K562 (cell line): ENCODE measurements at regions not wholly inside any gene's neighbourhood (a gene's known extent, or its start where the extent isn't known, plus 50 kb on each side); places are given as distances from the start of the nearest gene placed in this dataset.

Source experiments
- BACH1 ChIP-seq: fragments of 200-800 bp; sonication (Bioruptor generic); IDR thresholded peaks from 2 replicates; pipeline ENCODE4 v1.6.1; 2016; ENCODE audit warnings: missing genetic modification characterization, missing compliant biosample characterization
- C11orf30 ChIP-seq: fragments of 450-650 bp; IDR thresholded peaks from 2 replicates; pipeline ENCODE4 v1.6.1; 2016; ENCODE audit warnings: low read depth, mild to moderate bottlenecking
- CHAMP1 ChIP-seq: fragments of 450-650 bp; IDR thresholded peaks from 2 replicates; pipeline ENCODE4 v1.6.1; 2016; ENCODE audit warnings: mild to moderate bottlenecking
- ETV5 ChIP-seq: sonication (generic); formaldehyde crosslinking; IDR thresholded peaks from 2 replicates; pipeline ENCODE4 v1.4.0; 2020; ENCODE audit warnings: low read depth, mild to moderate bottlenecking, missing genetic modification reagents
- EZH2 ChIP-seq: IDR thresholded peaks from 2 replicates; pipeline ENCODE4 v1.6.1; 2012; ENCODE audit warnings: low read depth, mild to moderate bottlenecking, inconsistent platforms, low read length, borderline replicate concordance
- FOXA1 ChIP-seq: fragments of 450-650 bp; IDR thresholded peaks from 2 replicates; pipeline ENCODE4 v1.6.1; 2016; ENCODE audit warnings: mild to moderate bottlenecking, borderline replicate concordance
- NFE2 ChIP-seq: IDR thresholded peaks from 2 replicates; pipeline ENCODE4 v1.6.1; 2014; ENCODE audit warnings: antibody characterized with exemption, low read depth
- NFXL1 ChIP-seq: fragments of 450-650 bp; formaldehyde crosslinking; IDR thresholded peaks from 2 replicates; pipeline ENCODE4 v1.4.0; 2021; ENCODE audit warnings: mild to moderate bottlenecking
- RBBP5 ChIP-seq: fragments of 200-600 bp; sonication (generic); IDR thresholded peaks from 2 replicates; pipeline ENCODE4 v1.6.1; 2012; ENCODE audit warnings: borderline replicate concordance, mild to moderate bottlenecking, low read length, control low read depth, inconsistent platforms; ENCODE audit not compliant: insufficient read depth, poor library complexity, severe bottlenecking
- RBM22 ChIP-seq: fragments of 200-400 bp; formaldehyde crosslinking; IDR thresholded peaks from 2 replicates; pipeline ENCODE4 v1.6.1; 2018; ENCODE audit warnings: low read length, low read depth; ENCODE audit not compliant: poor library complexity, severe bottlenecking
- SREBF1 ChIP-seq: fragments of 150-350 bp; IDR thresholded peaks from 2 replicates; pipeline ENCODE4 v1.6.1; 2014; ENCODE audit warnings: antibody characterized with exemption, low read depth, low read length, borderline replicate concordance
- TGIF2 ChIP-seq: sonication (generic); formaldehyde crosslinking; IDR thresholded peaks from 2 replicates; pipeline ENCODE4 v1.8.1; 2022; ENCODE audit warnings: mild to moderate bottlenecking, missing genetic modification reagents, moderate library complexity
- THRB ChIP-seq: fragments of 450-650 bp; formaldehyde crosslinking; conservative IDR thresholded peaks from 2 replicates; pipeline ENCODE4 v1.4.0; 2022; ENCODE audit warnings: mild to moderate bottlenecking, missing genetic modification characterization
- TRIM24 ChIP-seq, 2 experiments: fragments of 450-650 bp; IDR thresholded peaks; 2 replicates each; pipeline ENCODE4 v1.6.1; 2016
- ZNF184 ChIP-seq: sonication (generic); formaldehyde crosslinking; IDR thresholded peaks from 2 replicates; pipeline ENCODE4 v1.5.0; 2020; ENCODE audit warnings: missing genetic modification reagents
- ZNF282 ChIP-seq: sonication (generic); formaldehyde crosslinking; IDR thresholded peaks from 2 replicates; pipeline ENCODE4 v1.8.1; 2023; ENCODE audit warnings: missing genetic modification reagents
- ZNF316 ChIP-seq: fragments of 450-650 bp; IDR thresholded peaks from 2 replicates; pipeline ENCODE4 v1.6.1; 2016
- ZNF699 ChIP-seq: fragments of 250-450 bp; sonication (Bioruptor Pico); IDR thresholded peaks from 2 replicates; pipeline ENCODE4 v1.8.0; 2021; ENCODE audit warnings: mild to moderate bottlenecking, moderate library complexity; ENCODE audit not compliant: insufficient replicate concordance
- TF ChIP-seq, protein P1 (sequence below): sonication (generic); formaldehyde crosslinking; IDR thresholded peaks from 2 replicates; pipeline ENCODE4 v1.8.0; 2022; ENCODE audit warnings: missing genetic modification reagents, mild to moderate bottlenecking, moderate library complexity, borderline replicate concordance

GRCh38 chr4:74623041-74623440 is 171.3 kb downstream of the BTC start (continued):
- TF ChIP-seq FOXA1: no peak
- no peak for TF ChIP-seq THRB (CRISPR knock-in tag)
- TF ChIP-seq ZNF282: no peak
- no peak for TF ChIP-seq TRIM24 (IDR thresholded peaks at IDR 0.05)
- peak; percentile 37; the same call in 1 of the 2 replicates for TF ChIP-seq C11orf30
- TF ChIP-seq ZNF699 (CRISPR knock-in tag): no peak
- TF ChIP-seq EZH2: no peak
- peak; percentile 20; the same call in 1 of the 2 replicates for TF ChIP-seq CHAMP1
- TF ChIP-seq TGIF2: no peak
- no peak for TF ChIP-seq NFXL1 (CRISPR knock-in tag)
- TF ChIP-seq NFE2: peak; percentile 77
- 0 out of 2 replicates have a peak, but pooled peaks have one; percentile 38 for TF ChIP-seq BACH1 (tag)
- no peak for TF ChIP-seq RBM22
- TF ChIP-seq ZNF184 (CRISPR knock-in tag): no peak
- TF ChIP-seq SREBF1: no peak
- TF ChIP-seq ETV5: 0 out of 2 replicates have a peak, but pooled peaks have one; percentile 25
- TF ChIP-seq, protein P1, sequence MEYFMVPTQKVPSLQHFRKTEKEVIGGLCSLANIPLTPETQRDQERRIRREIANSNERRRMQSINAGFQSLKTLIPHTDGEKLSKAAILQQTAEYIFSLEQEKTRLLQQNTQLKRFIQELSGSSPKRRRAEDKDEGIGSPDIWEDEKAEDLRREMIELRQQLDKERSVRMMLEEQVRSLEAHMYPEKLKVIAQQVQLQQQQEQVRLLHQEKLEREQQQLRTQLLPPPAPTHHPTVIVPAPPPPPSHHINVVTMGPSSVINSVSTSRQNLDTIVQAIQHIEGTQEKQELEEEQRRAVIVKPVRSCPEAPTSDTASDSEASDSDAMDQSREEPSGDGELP: peak; percentile 49; the same call in 1 of the 2 replicates
- TF ChIP-seq ZNF316: peak; percentile 53; the same call in 1 of the 2 replicates
- no peak for TF ChIP-seq RBBP5
- TF ChIP-seq, all 486 proteins: peak for 22
